GM21528 (cell line): ENCODE measurements at regions not wholly inside any gene's neighbourhood (a gene's known extent, or its start where the extent isn't known, plus 50 kb on each side); places are given as distances from the start of the nearest gene placed in this dataset.
A peak's percentile ranks its signal among the peaks of the same experiment; 100 is the strongest.
"Not testable (repeated sequence)": the region's sequence is repeated elsewhere in the genome, so short reads cannot be mapped to it uniquely, and the experiment has no call there.

Experiments used
- ATAC-seq: cut with Tn5 transposase; IDR thresholded peaks from one replicate; pipeline ENCODE4 v1.9.1; 2021; ENCODE audit warnings: mild to moderate bottlenecking, moderate library complexity; ENCODE audit not compliant: unreplicated experiment, low FRiP score

- ATAC-seq, result no peak
These were observed 199.1 kb upstream of the GADL1 start for GRCh38 chr3:31093606-31094005.

DNA sequence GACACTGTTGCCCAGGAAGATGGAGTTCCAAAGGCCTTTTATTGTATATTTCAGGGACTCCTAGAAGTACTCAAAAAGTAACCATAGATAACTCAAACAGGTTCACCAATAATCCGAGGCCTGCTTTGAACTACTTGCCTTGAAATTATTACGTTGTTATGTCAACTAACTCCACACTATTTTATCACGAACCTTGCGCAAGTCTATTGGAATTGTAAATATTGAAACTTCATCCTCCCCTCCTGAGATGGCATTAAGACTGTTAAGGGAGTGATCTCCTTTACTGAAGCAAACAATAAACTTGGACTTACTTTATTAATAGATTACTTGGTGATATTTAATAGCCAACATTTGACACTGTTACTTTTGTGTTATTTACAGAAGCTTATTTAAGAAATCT, 199.6 kb upstream of the GADL1 start:
- no peak for ATAC-seq

GRCh38 chr3:31095255-31095654, 200.8 kb upstream of the GADL1 start:
- ATAC-seq, result no peak

GRCh38 chr3:31096661-31097395, 202.4 kb upstream of the GADL1 start:
- no peak for ATAC-seq

- no peak for ATAC-seq
These were observed 206.1 kb upstream of the GADL1 start for GRCh38 chr3:31100519-31100918.

GRCh38 chr3:31101285-31101684, 206.8 kb upstream of the GADL1 start:
- ATAC-seq, result not testable (repeated sequence)

GRCh38 chr3:31102196-31102879, 207.9 kb upstream of the GADL1 start:
- no peak for ATAC-seq

- no peak for ATAC-seq
These were observed 208.7 kb upstream of the GADL1 start for GRCh38 chr3:31103181-31103580.

- ATAC-seq, result no peak
These were observed 209.2 kb upstream of the GADL1 start for GRCh38 chr3:31103623-31104180.

GRCh38 chr3:31105011-31105410, 210.6 kb upstream of the GADL1 start:
- no peak for ATAC-seq

DNA sequence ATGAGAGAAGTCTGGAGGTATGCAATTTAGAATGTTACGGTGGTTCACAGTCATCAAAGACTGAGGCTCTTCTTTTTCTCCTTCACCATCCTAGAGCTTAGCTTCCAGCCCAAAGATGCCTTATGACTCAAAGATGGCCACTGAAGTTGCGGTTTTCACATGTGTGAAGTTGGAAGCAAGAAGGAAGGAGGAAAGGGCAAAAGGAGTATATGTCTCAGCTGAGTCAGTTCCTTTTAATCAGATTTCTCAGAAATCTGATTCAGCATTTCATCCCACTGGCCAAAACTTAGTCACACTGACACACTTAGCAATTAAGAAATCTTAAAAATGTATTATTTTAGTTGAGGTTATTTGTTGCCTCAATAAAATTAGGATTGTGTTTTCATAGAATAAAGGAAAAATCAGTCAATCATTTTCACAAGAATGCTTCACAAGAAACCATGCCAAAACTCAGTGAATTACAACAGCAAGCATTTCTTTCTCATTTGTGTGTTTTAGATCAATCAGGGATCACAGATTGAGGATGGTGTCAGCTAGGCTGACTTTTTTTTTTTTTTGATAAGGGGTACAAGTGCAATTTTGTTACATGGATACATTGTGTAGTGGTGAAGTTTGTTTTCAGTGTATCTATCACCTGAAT, 211.1 kb upstream of the GADL1 start:
- no peak for ATAC-seq

- no peak for ATAC-seq
These were observed 211.7 kb upstream of the GADL1 start for GRCh38 chr3:31106204-31106603.

DNA sequence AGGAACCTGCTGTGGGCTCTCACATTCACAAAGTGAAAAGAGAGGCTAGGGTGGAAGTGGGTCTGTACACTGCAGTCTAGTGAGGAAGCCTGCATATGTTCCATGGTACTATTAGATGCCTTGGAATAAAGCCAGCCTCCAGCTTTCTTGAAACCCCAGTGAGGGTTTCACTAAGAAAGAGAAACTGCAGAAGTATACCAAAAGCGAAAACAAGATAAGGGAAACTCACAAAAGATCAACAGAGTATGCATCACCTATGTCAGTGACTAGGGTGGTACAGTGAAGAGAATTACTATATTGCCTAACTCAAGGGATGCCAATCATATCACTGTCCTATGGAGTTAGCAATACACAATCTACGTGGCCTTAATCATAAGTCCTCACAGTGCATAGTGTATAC, 212.5 kb upstream of the GADL1 start:
- peak; percentile 74 for ATAC-seq

DNA sequence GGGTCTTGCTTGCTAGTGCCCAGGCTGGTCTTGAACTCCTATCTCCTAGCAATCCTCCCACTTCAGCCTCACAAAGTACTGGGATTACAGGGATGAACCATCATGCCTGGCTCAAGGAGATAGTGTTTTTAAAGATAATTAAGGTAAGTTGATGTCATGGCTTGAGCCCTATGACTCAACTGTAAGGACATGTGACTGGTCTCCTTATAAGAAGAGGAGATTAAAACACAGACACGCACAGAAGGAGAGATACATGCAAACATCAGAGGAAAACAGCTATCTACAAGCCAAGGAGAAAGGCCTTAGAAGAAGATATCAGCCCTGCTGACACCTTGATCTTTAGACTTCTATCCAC, 220.4 kb upstream of the GADL1 start:
- no peak for ATAC-seq

DNA sequence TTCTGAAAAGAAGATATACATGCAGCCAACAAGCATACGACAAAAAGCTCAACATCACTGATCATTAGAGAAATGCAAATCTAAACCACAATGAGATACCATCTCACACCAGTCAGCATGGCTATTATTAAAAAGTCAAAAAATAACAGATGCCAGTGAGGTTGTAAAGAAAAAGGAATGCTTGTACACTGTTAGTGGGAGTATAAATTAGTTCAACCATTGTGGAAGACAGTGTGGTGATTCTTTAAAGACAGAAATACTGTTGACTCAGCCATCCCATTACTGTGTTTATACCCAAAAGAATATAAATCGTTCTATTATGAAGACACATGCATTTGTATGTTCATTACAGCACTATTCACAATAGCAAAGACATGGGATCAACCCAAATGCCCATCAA, 221.1 kb upstream of the GADL1 start:
- not testable (repeated sequence) for ATAC-seq

DNA sequence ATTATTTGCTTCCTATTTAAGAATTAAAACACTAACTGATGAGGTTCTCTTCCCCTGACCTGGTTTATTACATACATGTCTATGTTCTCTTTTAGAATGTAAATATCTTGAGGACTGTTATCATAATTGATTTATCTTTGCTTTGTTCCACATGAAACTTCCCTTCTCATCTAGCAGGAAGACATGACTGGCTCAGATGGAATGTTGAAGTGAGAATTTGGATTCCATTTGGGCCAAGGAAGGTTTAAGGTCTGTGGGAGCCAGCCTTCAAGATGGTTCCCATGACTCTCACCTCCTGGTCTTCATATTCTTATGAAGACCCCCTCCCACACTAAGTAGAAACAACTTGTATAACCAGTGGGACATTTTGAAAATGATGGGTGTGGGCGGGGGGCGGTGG, 222.2 kb upstream of the GADL1 start:
- ATAC-seq, result no peak

DNA sequence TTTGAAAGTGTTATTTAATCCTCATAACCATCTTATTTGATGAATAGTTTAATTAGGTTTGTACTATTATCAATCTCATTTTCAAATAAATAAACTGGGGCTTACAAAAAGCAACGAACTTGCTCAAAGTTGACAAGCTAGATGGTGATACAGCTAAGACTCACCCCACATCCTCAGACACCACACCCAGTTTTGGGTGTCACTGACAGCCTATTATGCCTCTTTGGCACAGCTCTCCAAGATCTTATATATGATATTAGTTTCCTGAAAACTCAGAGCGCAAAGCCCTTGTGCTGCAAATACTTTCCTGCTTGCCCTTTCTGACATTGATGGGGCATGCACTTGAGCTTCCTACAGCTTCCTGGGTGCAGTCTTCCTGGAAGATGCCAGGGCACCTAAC, 223.4 kb upstream of the GADL1 start:
- no peak for ATAC-seq

- no peak for ATAC-seq
These were observed 229.9 kb upstream of the GADL1 start for GRCh38 chr3:31124373-31124772.

DNA sequence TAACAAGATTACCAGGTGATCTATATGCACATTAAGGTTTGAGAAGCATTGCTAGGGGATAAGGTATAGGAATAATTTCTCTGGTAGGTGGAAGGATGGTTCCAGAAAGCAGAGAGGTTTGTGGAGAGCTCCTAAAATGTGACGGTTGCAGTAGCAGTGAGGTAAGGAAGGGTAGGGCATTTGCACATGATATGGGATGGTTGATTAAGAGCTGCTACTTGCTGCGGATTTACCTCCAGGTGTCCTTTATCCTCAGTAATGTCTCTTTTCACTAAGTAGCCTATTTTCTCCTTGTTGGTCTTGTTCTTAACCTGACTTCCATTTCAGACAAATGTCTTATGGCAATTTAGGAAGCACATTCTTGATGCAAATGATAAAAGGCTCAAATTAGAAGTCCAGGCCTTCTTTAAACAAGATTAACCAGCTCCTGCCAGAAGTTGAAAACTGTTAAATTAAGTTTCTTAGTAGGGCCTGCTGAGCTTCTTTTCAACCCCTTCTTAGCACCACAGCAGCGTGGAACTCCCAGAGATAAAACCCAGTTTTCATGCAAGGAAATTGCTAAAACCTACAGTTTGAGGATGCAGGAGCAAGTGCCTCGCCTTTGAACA, 231.1 kb upstream of the GADL1 start:
- no peak for ATAC-seq

GRCh38 chr3:31129241-31129640, 234.8 kb upstream of the GADL1 start:
- ATAC-seq, result peak; percentile 50

GRCh38 chr3:31132132-31132769, 237.8 kb upstream of the GADL1 start:
- no peak for ATAC-seq
